ENCODE measurements at regions not wholly inside any gene's neighbourhood (a gene's known extent, or its start where the extent isn't known, plus 50 kb on each side); places are given as distances from the start of the nearest gene placed in this dataset.
"Not testable (repeated sequence)": the region's sequence is repeated elsewhere in the genome, so short reads cannot be mapped to it uniquely, and the experiment has no call there.

DNA sequence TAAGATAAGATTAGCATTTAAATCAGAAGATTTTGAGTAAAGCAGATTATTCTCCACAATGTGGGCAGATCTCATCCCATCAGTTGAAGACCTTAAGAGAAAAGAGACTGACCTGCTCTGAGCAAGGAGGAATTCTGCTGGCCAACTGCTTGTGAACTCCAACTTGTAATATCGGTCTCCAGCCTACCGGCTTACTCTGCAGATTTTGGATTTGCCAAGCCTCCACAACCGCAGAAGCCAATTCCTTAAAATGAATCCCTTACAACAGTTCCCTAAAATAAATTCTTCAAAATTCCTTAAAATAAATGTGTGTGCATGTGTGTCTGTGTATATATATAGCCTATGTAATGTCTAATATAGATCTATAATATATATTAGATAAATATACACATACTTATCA is 107.4 kb upstream of the KLF13 start:
- no peak for DNase-seq (ENCODE audit: low read depth, low spot score)
- no peak overlapping the region for H3K4me3 ChIP-seq (ENCODE audit: low read depth, low read length)
- ChIA-PET POLR2A (no interaction called here), CTCF (interaction anchor here (3.6 kb wide), 1 partner anchor 269 kb away, joined by 28 read pairs; no protein-coding TSS in a partner anchor)
- TF ChIP-seq, protein P1, sequence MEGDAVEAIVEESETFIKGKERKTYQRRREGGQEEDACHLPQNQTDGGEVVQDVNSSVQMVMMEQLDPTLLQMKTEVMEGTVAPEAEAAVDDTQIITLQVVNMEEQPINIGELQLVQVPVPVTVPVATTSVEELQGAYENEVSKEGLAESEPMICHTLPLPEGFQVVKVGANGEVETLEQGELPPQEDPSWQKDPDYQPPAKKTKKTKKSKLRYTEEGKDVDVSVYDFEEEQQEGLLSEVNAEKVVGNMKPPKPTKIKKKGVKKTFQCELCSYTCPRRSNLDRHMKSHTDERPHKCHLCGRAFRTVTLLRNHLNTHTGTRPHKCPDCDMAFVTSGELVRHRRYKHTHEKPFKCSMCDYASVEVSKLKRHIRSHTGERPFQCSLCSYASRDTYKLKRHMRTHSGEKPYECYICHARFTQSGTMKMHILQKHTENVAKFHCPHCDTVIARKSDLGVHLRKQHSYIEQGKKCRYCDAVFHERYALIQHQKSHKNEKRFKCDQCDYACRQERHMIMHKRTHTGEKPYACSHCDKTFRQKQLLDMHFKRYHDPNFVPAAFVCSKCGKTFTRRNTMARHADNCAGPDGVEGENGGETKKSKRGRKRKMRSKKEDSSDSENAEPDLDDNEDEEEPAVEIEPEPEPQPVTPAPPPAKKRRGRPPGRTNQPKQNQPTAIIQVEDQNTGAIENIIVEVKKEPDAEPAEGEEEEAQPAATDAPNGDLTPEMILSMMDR (IDR thresholded peaks at IDR 0.05; ENCODE audit: insufficient read depth, low read length, missing control alignments): no peak

DNA sequence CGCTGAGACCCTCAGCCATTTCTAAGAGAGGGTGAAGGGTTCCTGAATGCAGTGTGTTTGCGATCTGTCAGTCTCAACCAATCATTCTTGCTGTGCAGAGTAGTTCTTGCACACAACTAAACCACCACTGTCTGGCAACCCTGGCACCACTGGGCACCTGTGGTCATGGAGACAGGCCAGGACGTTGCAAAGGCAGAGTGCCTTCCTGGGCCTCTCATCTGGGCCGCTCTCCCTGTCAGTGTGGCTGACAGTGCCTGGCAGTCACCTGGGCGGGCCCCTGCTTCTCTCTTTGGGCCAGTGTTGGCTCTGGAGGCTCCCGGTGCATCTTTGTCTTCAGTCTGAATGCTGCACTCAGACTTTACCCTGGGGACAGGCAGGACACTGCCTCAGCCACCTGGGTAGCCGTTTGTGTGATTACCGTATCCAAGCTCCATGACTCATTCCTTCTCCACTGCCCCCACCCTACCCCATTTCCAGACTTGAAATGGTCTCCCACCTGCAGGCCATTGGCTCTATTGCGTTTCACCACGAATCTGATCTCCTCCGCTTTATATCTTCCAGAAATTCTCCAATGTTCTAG is 104.6 kb upstream of the KLF13 start:
- ChIA-PET CTCF (interaction anchor here (1.3 kb wide), 1 partner anchor 213 kb away, joined by 3 read pairs; no protein-coding TSS in a partner anchor), POLR2A (no interaction called here)
- TF ChIP-seq, protein P1 (IDR thresholded peaks at IDR 0.05; ENCODE audit: insufficient read depth, low read length, missing control alignments): no peak
- H3K4me3 ChIP-seq (ENCODE audit: low read depth, low read length): no peak overlapping the region
- DNase-seq (ENCODE audit: low read depth, low spot score): no peak

DNA sequence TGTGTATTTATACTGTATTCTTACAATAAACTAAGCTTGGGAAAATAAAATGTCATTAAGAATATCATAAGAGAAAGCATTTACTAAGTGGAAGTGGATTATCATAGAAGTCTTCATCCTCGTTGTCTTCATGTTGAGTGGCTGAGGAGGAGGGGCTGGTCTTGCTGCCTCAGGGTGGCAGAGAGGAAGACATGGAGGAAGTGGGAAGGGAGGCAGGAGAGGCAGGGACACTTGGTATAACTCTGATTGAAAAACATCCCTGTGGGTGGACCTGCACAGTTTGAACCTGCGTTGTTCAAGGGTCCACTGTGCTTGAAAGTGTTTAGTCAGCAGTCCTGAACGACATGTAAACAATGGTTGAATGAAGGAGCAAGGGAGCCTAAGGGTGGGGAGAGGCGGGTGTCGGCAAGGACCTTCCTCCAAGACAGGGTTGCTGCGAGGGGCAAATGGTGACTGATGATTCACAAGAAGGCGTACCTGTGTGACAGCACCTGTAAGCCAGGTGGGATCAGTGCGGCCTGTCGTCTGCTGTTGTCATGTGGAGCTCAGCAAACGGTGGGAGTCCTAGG is 103.8 kb upstream of the KLF13 start:
- H3K4me3 ChIP-seq (ENCODE audit: low read depth, low read length): no peak overlapping the region
- DNase-seq (ENCODE audit: low read depth, low spot score): no peak
- CTCF ChIA-PET: interaction anchor here (0.7 to 1.3 kb wide), 2 partner anchors 9 to 212 kb away, joined by 3 read pairs; no protein-coding TSS in a partner anchor
- TF ChIP-seq, protein P1 (IDR thresholded peaks at IDR 0.05; ENCODE audit: insufficient read depth, low read length, missing control alignments): no peak
- POLR2A ChIA-PET: no interaction called here

DNA sequence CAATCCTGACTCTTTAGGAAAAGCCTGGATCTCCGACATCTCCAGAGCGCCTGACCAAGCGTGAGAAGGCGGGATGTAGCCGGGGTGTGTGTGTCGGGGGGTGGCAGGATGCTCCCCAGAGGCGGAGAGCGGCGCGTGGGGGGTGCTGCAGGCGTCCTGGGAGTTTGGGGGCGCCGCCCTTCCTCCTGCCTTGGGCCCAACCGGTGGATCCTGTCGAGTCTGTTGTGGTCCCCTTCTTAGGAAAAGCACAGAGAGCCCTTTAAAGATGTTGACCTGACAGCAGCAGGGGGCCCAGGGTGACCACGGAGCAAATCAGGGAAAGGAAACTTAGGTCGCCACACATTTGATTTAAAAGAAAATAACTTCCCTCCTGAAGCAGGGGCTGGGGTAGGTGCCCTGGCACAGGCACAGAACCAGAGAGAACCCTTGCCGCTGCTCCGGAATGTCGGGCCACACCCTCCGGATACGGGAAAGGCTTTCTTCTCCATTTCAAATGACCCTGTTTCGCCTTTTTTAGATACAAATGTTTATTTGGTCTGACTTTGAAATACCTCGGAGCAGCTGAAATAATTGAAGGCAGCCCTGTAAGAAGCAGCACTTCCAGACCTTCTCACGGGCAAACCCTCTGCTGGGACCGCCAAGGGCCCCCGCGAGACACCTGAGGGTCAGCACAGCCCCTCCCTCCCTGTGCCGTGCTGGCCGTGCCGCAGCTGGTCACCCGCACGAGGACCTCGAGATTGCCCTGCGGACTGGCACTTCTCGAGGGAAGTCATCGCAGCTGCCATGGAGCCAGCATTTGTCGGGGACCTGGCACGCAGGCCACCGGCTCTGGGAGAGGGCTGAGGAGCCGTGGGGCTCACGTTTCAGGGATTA is 102.9 kb upstream of the KLF13 start:
- DNase-seq (ENCODE audit: low read depth, low spot score): no peak
- TF ChIP-seq, protein P1 (IDR thresholded peaks at IDR 0.05; ENCODE audit: insufficient read depth, low read length, missing control alignments): no peak
- H3K4me3 ChIP-seq (ENCODE audit: low read depth, low read length): no peak overlapping the region
- CTCF ChIA-PET: interaction anchor here (0.8 kb wide), 1 partner anchor 9 kb away, joined by 5 read pairs; no protein-coding TSS in a partner anchor
- POLR2A ChIA-PET: no interaction called here

DNA sequence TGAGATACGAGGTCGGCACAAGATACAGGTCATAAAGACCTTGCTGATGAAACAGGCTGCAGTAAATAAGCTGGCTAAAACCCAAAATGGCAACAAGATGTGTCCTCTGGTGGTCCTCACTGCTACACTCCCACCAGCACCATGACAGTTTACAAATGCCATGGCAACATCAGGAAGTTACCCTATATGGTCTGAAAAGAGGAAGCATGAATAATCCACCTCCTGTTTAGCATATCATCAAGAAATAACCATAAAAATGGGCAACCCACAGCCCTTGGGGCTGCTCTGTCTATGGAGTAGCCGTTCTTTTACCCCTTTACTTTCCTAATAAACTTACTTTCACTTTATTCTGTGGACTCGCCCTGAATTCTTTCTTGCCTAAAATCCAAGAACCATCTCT is 102.0 kb upstream of the KLF13 start:
- CTCF ChIA-PET: interaction anchor here (0.8 kb wide), 1 partner anchor 10 kb away, joined by 5 read pairs; no protein-coding TSS in a partner anchor
- DNase-seq (ENCODE audit: low read depth, low spot score); POLR2A ChIA-PET; H3K4me3 ChIP-seq (ENCODE audit: low read depth, low read length): not testable (repeated sequence)

DNA sequence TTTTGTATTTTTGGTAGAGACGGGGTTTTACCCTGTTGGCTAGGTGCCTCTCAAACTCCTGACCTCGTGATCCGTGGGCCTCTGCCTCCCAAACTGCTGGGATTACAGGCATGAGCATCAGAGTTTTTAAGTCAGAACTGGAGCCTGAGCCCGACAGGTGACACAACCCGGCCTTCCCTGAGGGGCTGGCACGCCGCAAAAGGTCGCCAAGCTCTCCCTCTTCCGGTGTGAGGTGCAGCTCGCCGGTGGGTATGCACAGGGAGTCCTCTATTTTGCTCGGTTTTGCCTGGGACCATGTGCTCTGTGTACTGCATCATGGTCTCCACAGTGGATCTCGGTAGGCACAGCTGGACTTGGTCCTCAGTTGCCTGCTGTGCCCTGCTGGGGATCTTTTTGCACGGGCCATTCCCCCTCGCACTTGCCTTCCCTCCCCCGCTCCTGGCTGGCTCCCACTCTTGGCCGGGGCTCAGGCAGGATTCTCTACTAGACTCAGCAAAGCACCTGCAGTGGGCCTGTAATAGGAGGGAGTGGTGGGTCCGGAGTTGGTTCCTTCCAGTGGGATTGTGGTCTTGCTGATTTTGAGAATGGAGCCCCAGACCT is 101.2 kb upstream of the KLF13 start:
- no peak overlapping the region for H3K4me3 ChIP-seq (ENCODE audit: low read depth, low read length)
- POLR2A ChIA-PET: no interaction called here
- DNase-seq (ENCODE audit: low read depth, low spot score): no peak
- TF ChIP-seq, protein P1 (IDR thresholded peaks at IDR 0.05; ENCODE audit: insufficient read depth, low read length, missing control alignments): no peak
- CTCF ChIA-PET: interaction anchor here (1.2 to 1.5 kb wide), 2 partner anchors 10 to 264 kb away, joined by 4 to 6 read pairs; no protein-coding TSS in a partner anchor

Data from AG04449 (cell line).